HepG2 (cell line): ENCODE measurements at regions not wholly inside any gene's neighbourhood (a gene's known extent, or its start where the extent isn't known, plus 50 kb on each side); places are given as distances from the start of the nearest gene placed in this dataset.

Experiments used
- ATAC-seq: fragments of 200-7000 bp; cut with Tn5 transposase; 3 replicates; pipeline ENCODE4 v1.9.1; 2020; ENCODE audit warnings: mild to moderate bottlenecking, moderate library complexity
- BruUV-seq: library from RNA; stranded (reverse); fragments of 400-500 nt; replicated peaks from 2 replicates; lab custom pipeline; 2021; lab: Mats Ljungman, UMichigan
- CTCF ChIA-PET: fragments of 300-600 bp; formaldehyde crosslinking; extraction: SDS; loops from one replicate; lab custom pipeline; 2021; ENCODE audit warnings: low total read pairs, inconsistent platforms, low intra/inter-chr PET ratio; lab: Yijun Ruan, JAX
- POLR2A ChIA-PET: fragments of 350-600 bp; sonication (Branson Sonifier 250); formaldehyde crosslinking; loops from one replicate; lab custom pipeline; 2020; ENCODE audit warnings: antibody characterized with exemption, inconsistent platforms; lab: Yijun Ruan, JAX
- DNase-seq: peaks from one replicate; pipeline ENCODE4 v3.0.0-alpha.2; 2015; ENCODE audit warnings: low spot score
- FAIRE-seq: peaks from 3 replicates; lab custom pipeline; 2011; peaks lifted over from hg19 to GRCh38; lab: Jason Lieb, UNC
- H2AFZ ChIP-seq: one replicate; pipeline ENCODE4 v1.6.1; 2011; ENCODE audit warnings: low read length, inconsistent platforms
- H3K27ac ChIP-seq: fragments of 300-600 bp; 3 replicates; pipeline ENCODE4 v1.8.0; 2011; ENCODE audit warnings: mixed run types, mild to moderate bottlenecking, mixed read lengths, low read length, inconsistent platforms; ENCODE audit not compliant: insufficient read depth; ENCODE audit errors: extremely low read length
- H3K27me3 ChIP-seq, 2 experiments: fragments of 200-600 bp in 1 of 2; 2 replicates in 1 of 2; 3 replicates in 1 of 2; pipeline versions ENCODE4 v1.6.0 to v1.8.0; 2011; ENCODE audit warnings: low read length in 2 of 2, mild to moderate bottlenecking in 2 of 2, moderate library complexity in 2 of 2, inconsistent platforms in 1 of 2; ENCODE audit not compliant: insufficient read depth in 2 of 2, control insufficient read depth in 1 of 2
- H3K36me3 ChIP-seq, 2 experiments: fragments of 200-600 bp in 1 of 2; replicated peaks in 1 of 2; 2 replicates in 1 of 2; 3 replicates in 1 of 2; pipeline versions ENCODE4 v1.5.1 to v1.8.0; 2011; ENCODE audit warnings: low read length in 2 of 2, inconsistent platforms in 1 of 2; ENCODE audit not compliant: insufficient read depth in 2 of 2, control insufficient read depth in 1 of 2
- H3K4me1 ChIP-seq: 2 replicates; pipeline ENCODE4 v1.5.1; 2012; ENCODE audit warnings: low read length, inconsistent platforms; ENCODE audit not compliant: insufficient read depth
- H3K4me2 ChIP-seq: 2 replicates; pipeline ENCODE4 v1.6.0; 2011; ENCODE audit warnings: low read depth, low read length, inconsistent platforms
- H3K4me3 ChIP-seq, 3 experiments: fragments of 200-600 bp in 1 of 3; sonication (generic), shearing (Covaris generic) in 1 of 3; replicated peaks in 1 of 3; 2 replicates each; pipeline ENCODE4 v1.5.1; 2011 to 2016; ENCODE audit warnings: low read length in 3 of 3, inconsistent platforms in 2 of 3, low read depth in 2 of 3, mild to moderate bottlenecking in 2 of 3, control low read depth in 1 of 3, mixed read lengths in 1 of 3; ENCODE audit not compliant: insufficient read depth in 1 of 3
- H3K79me2 ChIP-seq: one replicate; pipeline ENCODE4 v1.6.1; 2011; ENCODE audit warnings: low read length, inconsistent platforms; ENCODE audit not compliant: insufficient read depth
- H3K9ac ChIP-seq: 2 replicates; pipeline ENCODE4 v1.6.0; 2011; ENCODE audit warnings: mild to moderate bottlenecking, low read depth, low read length, inconsistent platforms; ENCODE audit not compliant: insufficient read depth
- H3K9me3 ChIP-seq: 2 replicates; pipeline ENCODE4 v1.5.1; 2012; ENCODE audit warnings: mild to moderate bottlenecking, low read length
- H4K20me1 ChIP-seq: 2 replicates; pipeline ENCODE4 v1.6.0; 2011; ENCODE audit warnings: inconsistent platforms, mild to moderate bottlenecking, low read length, moderate library complexity; ENCODE audit not compliant: insufficient read depth
- ARID5B ChIP-seq: IDR thresholded peaks from 2 replicates; pipeline ENCODE4 v1.4.0; 2020; ENCODE audit warnings: mild to moderate bottlenecking, missing genetic modification reagents
- EP300 ChIP-seq, 3 experiments: sonication (generic) in 1 of 3; formaldehyde crosslinking in 1 of 3; IDR thresholded peaks; 2 replicates each; pipeline versions ENCODE4 v1.5.1 to v1.6.1; 2011 to 2020; ENCODE audit warnings: low read depth in 2 of 3, low read length in 2 of 3, borderline replicate concordance in 1 of 3, improper control_type of control experiment in 1 of 3, mild to moderate bottlenecking in 1 of 3, missing genetic modification reagents in 1 of 3, moderate library complexity in 1 of 3
- GTF3A ChIP-seq: sonication (generic); formaldehyde crosslinking; conservative IDR thresholded peaks from 2 replicates; pipeline ENCODE4 v1.4.0; 2020; ENCODE audit warnings: mild to moderate bottlenecking, missing genetic modification reagents
- HMG20A ChIP-seq: IDR thresholded peaks from 2 replicates; pipeline ENCODE4 v1.6.1; 2016; ENCODE audit warnings: borderline replicate concordance
- MYC ChIP-seq: sonication (generic); formaldehyde crosslinking; IDR thresholded peaks from 2 replicates; pipeline ENCODE4 v1.9.0; 2021; ENCODE audit warnings: missing genetic modification reagents, borderline replicate concordance
- PITX1 ChIP-seq: sonication (generic); formaldehyde crosslinking; IDR thresholded peaks from 2 replicates; pipeline ENCODE4 v1.5.1; 2020; ENCODE audit warnings: mild to moderate bottlenecking, missing genetic modification reagents
- TCF12 ChIP-seq, 2 experiments: fragments of 450-650 bp in 1 of 2; sonication (generic) in 1 of 2; formaldehyde crosslinking in 1 of 2; IDR thresholded peaks; 2 replicates each; pipeline versions ENCODE4 v1.6.1 to v1.8.0; 2017 to 2022; ENCODE audit warnings: antibody characterized with exemption in 1 of 2, mild to moderate bottlenecking in 1 of 2, missing genetic modification reagents in 1 of 2, moderate library complexity in 1 of 2
- U2AF2 ChIP-seq: fragments of 200-400 bp; formaldehyde crosslinking; IDR thresholded peaks from 2 replicates; pipeline ENCODE4 v1.6.1; 2017; ENCODE audit warnings: low read depth, mild to moderate bottlenecking, low read length
- UBTF ChIP-seq: sonication (generic); formaldehyde crosslinking; IDR thresholded peaks from 2 replicates; pipeline ENCODE4 v1.4.0; 2020; ENCODE audit warnings: mild to moderate bottlenecking, missing genetic modification reagents
- ZEB1 ChIP-seq: IDR thresholded peaks from 2 replicates; pipeline ENCODE4 v1.6.1; 2012; ENCODE audit warnings: mild to moderate bottlenecking, low read depth, inconsistent platforms; ENCODE audit not compliant: insufficient replicate concordance
- ZMYM3 ChIP-seq: sonication (generic); formaldehyde crosslinking; IDR thresholded peaks from 2 replicates; pipeline ENCODE4 v1.5.1; 2020; ENCODE audit warnings: mild to moderate bottlenecking, missing genetic modification reagents
- ZNF235 ChIP-seq: sonication (generic); formaldehyde crosslinking; IDR thresholded peaks from 2 replicates; pipeline ENCODE4 v1.8.1; 2023; ENCODE audit warnings: mild to moderate bottlenecking, missing genetic modification reagents, borderline replicate concordance
- ZNF441 ChIP-seq: sonication (generic); formaldehyde crosslinking; IDR thresholded peaks from 2 replicates; pipeline ENCODE4 v1.7.0; 2021; ENCODE audit warnings: missing genetic modification reagents, borderline replicate concordance
- ZNF674 ChIP-seq: sonication (generic); formaldehyde crosslinking; IDR thresholded peaks from 2 replicates; pipeline ENCODE4 v1.5.0; 2020; ENCODE audit warnings: low read depth, mild to moderate bottlenecking, missing genetic modification reagents
- ZNF781 ChIP-seq: sonication (generic); formaldehyde crosslinking; IDR thresholded peaks from 2 replicates; pipeline ENCODE4 v1.5.1; 2020; ENCODE audit warnings: borderline replicate concordance, mild to moderate bottlenecking, missing genetic modification reagents; ENCODE audit errors: not compliant biosample characterization
- ZNF878 ChIP-seq: sonication (generic); formaldehyde crosslinking; IDR thresholded peaks from 2 replicates; pipeline ENCODE4 v1.8.1; 2023; ENCODE audit warnings: mild to moderate bottlenecking, missing genetic modification reagents, moderate library complexity
- ZSCAN22 ChIP-seq: sonication (generic); formaldehyde crosslinking; IDR thresholded peaks from 2 replicates; pipeline ENCODE4 v1.4.0; 2020; ENCODE audit warnings: mild to moderate bottlenecking, missing genetic modification reagents
- WGBS: methylation state at CpG from one replicate; pipeline ENCODE4 v1.1.6; 2017; ENCODE audit warnings: low lambda C conversion rate; 5-methylcytosine and 5-hydroxymethylcytosine counted together
- in situ Hi-C: cut with HindIII; loops from 2 replicates; pipeline ENCODE4 v1.10.0; 2017; ENCODE audit warnings: low pct_unique_long_range_greater_than_20kb; ENCODE audit not compliant: extremely low pct_ligation_motif_present
- intact Hi-C: fragments of 100-400 bp; cut with micrococcal nuclease; formaldehyde crosslinking; loops from one replicate; pipeline ENCODE4 v1.10.0; 2022; ENCODE audit not compliant: unreplicated experiment

DNA sequence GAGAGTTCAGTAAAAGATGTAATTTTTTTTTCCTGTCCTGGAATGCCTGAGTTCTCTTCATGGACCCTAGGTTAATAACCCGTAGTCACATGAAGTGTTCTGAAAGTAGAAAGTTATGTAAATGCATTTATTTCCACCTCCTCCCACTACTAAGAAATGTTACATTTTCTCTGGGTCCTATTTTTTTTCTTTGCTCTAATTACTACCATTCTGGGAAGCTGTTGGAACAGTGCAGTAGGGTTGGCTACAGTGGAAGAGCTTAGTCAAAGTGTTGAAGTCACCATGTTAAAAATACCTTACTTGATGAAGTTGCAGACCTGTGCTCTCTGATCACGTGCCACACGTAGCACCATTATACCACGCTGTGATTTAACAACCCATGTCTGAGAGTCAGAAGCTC lies 153.8 kb upstream of the TSC22D2 start:
- ATAC-seq = no peak
- Histone ChIP-seq H3K4me1 (peaks cover 30% of the 10 kb centered on the region), H3K4me2 (no peak overlapping the region), H3K27me3 (peaks cover 0 to 2% of the 10 kb centered on the region in 2 experiments; a peak in 2 of 5 replicates), H2AFZ (no peak overlapping the region), H3K27ac (no peak overlapping the region), H3K79me2 (no peaks in the 10 kb centered on the region), H4K20me1 (no peaks in the 10 kb centered on the region), H3K36me3 (no peaks in the 10 kb centered on the region), H3K4me3 (no peak overlapping the region), H3K9ac (no peak overlapping the region), H3K9me3 (no peaks in the 10 kb centered on the region)
- no peak for FAIRE-seq
- BruUV-seq = no TSS peak
- TF ChIP-seq ZSCAN22 (no peak), GTF3A (CRISPR knock-in tag) (no peak), ZMYM3 (CRISPR knock-in tag) (no peak), UBTF (CRISPR knock-in tag) (no peak), EP300 (IDR thresholded peaks at IDR 0.05; ENCODE audit: low read depth in 2 of 2, low read length in 2 of 2) (no peak), EP300 (CRISPR knock-in tag; IDR thresholded peaks at IDR 0.05; ENCODE audit: borderline replicate concordance) (no peak), PITX1 (no peak), ZNF674 (CRISPR knock-in tag) (no peak), ZNF781 (CRISPR knock-in tag) (no peak), ZNF878 (no peak), HMG20A (no peak), MYC (CRISPR knock-in tag) (no peak), U2AF2 (no peak), ZNF235 (no peak), TCF12 (IDR thresholded peaks at IDR 0.05) (no peak), TCF12 (CRISPR knock-in tag; IDR thresholded peaks at IDR 0.05) (no peak), ZNF441 (no peak), ZEB1 (no peak), ARID5B (CRISPR knock-in tag) (no peak)
- POLR2A ChIA-PET = no interaction called here
- DNase-seq = no peak
- intact Hi-C loops (no loop called here), in situ Hi-C loops (no loop called here)
- CTCF ChIA-PET = no interaction called here
- WGBS = 52% methylated on average over 4 of the region's 4 CpGs
